C4-2B (cell line): ENCODE measurements at regions not wholly inside any gene's neighbourhood (a gene's known extent, or its start where the extent isn't known, plus 50 kb on each side); places are given as distances from the start of the nearest gene placed in this dataset.

ENCODE experiments used
- H3K27ac ChIP-seq: fragments of 450-650 bp; 2 replicates; pipeline ENCODE4 v1.5.1; 2017
- CTCF ChIP-seq: fragments of 450-650 bp; conservative IDR thresholded peaks from 2 replicates; pipeline ENCODE4 v1.5.1; 2017; ENCODE audit warnings: mild to moderate bottlenecking
- ZFX ChIP-seq: fragments of 450-650 bp; IDR thresholded peaks from 2 replicates; pipeline ENCODE4 v1.6.1; 2017

- TF ChIP-seq CTCF (no peak), ZFX (no peak)
- no peak overlapping the region for H3K27ac ChIP-seq
These were observed 154.1 kb downstream of the FOXA2 start for GRCh38 chr20:22430154-22430745.

DNA sequence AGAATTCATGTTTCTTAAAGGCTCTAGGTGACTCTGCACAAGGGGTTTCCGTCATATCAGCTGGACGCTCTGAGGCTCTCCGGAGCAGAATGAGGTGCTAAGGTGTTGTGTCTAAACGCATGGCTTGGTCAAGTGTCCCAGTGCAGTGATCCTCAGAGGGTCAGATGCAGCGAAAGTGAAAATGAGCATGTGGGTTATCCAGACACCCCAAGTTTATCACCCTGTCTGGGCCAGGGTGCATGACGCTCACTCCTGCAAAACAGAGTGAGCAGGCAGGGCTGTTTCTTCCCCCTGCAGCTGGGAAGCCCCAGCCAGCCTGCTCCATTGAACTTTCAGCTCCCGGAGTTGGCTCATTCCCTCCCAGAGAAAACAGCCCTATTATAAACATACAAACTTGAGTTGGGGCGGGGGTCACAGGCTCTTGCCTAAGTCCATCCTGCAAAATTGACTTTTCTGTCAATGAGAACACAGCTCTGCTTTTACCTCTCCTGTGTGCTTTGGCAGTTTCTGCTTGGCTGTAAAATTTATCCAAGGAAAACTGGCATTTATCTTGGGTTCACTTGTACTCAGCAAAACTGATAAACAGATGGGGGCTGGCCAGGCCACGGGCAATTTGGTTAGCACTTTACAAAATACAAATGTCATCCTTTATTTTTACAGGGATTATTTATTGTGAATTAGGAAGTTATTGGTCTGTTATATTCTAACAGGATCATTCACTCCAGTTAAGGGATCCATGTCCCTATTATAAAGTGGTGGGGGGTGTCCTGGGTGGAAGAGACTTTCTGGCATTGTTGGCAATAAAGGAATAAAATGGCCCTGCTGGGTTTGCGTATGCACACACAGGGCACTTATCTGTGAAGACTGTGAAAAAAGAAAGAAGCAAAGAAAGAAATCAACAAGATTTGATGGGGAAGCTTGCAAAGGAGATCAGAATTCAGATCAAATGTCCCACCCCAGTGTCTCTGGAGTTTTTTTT lies 154.9 kb downstream of the FOXA2 start:
- TF ChIP-seq ZFX (no peak), CTCF (no peak)
- H3K27ac ChIP-seq: no peak overlapping the region

DNA sequence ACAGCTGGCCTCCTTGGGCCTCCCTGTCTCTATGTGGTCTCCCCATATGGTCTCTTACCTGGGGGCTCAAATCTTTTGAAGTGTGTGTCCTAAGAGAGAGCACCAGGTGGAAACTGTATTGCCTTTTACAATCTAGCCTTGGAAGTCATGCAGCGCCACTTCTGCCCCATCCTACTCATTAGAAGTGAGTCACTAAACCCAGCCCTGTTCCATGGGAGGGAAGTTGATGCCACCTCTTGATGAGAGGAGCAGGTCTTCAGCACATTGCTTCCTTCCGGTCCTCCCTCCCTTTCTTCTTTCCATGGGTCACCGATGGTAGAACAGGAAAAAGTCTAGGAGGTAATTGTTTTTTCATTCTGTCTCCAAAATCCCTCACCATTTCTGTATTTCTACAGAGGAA lies 156.3 kb downstream of the FOXA2 start:
- TF ChIP-seq CTCF: no peak
- no peak for TF ChIP-seq ZFX
- no peak overlapping the region for H3K27ac ChIP-seq

DNA sequence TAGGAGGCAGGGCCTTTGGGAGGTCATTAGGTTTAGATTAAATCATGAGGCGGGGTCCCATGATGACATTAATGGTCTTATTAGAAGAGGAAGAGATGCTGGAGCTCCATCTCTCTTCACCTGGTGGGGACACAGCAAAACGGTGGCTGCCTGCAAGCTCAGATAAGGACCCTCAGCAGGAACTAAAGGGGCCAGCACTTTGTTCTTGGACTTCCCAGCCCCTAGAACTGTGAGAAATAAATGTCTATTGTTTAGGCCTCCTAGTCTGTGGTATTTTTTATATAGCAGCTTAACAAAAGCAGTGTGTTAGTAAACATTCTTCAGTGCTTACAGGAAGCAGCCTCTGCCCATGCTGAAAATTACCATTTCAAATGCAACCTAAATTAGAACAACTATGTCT lies 157.6 kb downstream of the FOXA2 start:
- H3K27ac ChIP-seq: no peak overlapping the region
- TF ChIP-seq ZFX: no peak
- no peak for TF ChIP-seq CTCF

DNA sequence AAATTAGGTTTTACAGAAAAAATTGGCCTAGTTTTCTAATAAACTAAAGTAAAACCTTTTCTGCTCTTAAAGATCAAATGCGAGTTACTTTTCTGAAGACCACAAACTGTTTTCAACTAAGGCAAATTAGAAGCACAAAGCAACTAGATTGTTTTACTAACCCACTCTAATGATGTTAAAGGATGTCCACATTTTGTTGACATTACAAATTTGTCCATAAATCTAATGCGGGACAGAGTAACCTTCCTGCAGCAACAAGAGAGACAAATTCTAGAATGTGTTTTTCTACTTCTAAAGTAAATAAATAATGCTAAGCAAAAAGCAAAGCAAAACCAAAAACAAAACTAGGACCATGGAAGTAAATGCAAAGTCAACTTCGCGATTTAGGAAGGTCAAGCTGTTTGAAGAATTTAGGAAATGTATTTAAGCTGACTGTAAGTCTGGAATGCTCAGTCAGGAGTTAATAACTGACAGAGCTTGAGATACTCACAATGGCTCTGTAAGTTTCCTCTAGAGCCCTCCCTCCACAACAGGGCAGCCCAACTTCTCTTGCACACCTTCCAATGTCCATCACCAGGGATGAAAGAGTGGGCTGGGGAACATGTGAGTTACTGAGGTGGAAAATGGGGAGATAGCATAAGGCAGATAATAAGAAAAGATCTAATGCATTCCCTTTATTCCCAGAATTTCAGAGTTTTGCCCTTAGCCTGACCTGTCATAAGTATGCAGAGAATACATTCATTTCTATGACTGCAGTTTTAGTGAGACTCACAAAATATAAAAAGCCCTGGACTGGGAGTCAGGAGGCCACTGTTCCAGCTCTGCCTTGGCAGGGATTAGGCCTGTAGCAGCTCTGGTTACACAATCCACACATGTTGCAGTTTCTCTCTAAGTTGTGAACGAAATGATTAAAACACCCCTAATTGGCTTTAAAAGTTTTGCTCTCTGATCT lies 158.8 kb downstream of the FOXA2 start:
- TF ChIP-seq CTCF: no peak
- H3K27ac ChIP-seq: no peak overlapping the region

DNA sequence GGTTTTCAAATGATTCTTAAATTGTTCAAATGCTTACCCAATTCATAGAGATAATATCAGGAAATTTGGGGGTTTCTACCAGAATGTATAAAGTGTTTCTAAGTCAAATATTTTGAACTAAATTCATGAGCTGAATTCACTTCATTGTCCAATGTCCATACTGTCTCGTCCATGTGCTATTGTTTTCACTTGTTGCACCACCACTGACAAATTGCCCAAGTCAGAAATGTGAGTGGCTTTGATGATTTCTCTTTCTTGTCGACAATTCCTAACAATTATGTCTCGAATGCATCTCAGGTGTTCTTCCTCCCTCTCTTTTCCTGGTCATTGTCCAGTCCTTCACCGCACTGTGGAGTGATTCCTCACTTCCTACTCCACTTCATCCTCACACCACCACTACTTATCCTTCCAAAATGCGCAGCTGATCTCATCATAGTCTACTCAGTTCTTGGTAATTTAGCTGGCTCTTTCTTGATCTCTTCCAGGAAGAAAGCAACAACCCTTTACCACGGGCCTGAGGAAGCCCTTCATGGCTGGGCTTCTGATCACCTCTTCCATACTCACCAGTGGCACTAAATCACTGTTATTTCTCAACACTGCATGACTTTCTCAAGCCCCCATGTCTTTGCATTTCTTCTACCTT lies 161.1 kb downstream of the FOXA2 start:
- TF ChIP-seq ZFX (no peak), CTCF (no peak)

More for the DNA sequence above, 161.1 kb downstream of the FOXA2 start:
- no peak overlapping the region for H3K27ac ChIP-seq
